SK-N-MC (cell line): ENCODE measurements at regions not wholly inside any gene's neighbourhood (a gene's known extent, or its start where the extent isn't known, plus 50 kb on each side); places are given as distances from the start of the nearest gene placed in this dataset.
"Not testable (repeated sequence)": the region's sequence is repeated elsewhere in the genome, so short reads cannot be mapped to it uniquely, and the experiment has no call there.

Experiments used
- DNase-seq: peaks from one replicate; pipeline ENCODE4 v3.0.0-alpha.2; 2011; ENCODE audit warnings: low read depth, low spot score
- H3K27ac ChIP-seq: fragments of 200-600 bp; sonication (generic); 2 replicates; pipeline ENCODE4 v1.5.1; 2016; ENCODE audit warnings: mixed run types
- H3K36me3 ChIP-seq: fragments of 200-600 bp; sonication (generic); 2 replicates; pipeline ENCODE4 v1.6.1; 2017; ENCODE audit warnings: antibody characterized with exemption, low read length, mixed read lengths; ENCODE audit not compliant: insufficient read depth
- H3K4me3 ChIP-seq: fragments of 200-600 bp; sonication (generic); 2 replicates; pipeline ENCODE4 v1.5.1; 2016
- H3K9ac ChIP-seq: fragments of 200-600 bp; sonication (generic); 2 replicates; pipeline ENCODE4 v1.8.0; 2017; ENCODE audit warnings: mixed run types, mixed read lengths; ENCODE audit not compliant: insufficient read length
- H3K9me3 ChIP-seq: fragments of 200-600 bp; sonication (generic); 2 replicates; pipeline ENCODE4 v1.6.1; 2017; ENCODE audit warnings: low read depth, mild to moderate bottlenecking, antibody characterized with exemption, low read length, moderate library complexity, mixed read lengths
- EZH2 ChIP-seq: fragments of 200-600 bp; sonication (generic); IDR thresholded peaks from one replicate; pipeline ENCODE4 v1.6.1; 2017; ENCODE audit warnings: antibody characterized with exemption
- FOXP2 ChIP-seq: optimal IDR thresholded peaks from 2 replicates; pipeline ENCODE3; 2011; ENCODE audit warnings: mild to moderate bottlenecking, moderate library complexity; ENCODE audit not compliant: insufficient read depth; ENCODE audit errors: extremely low read length, control extremely low read depth
- POLR2AphosphoS5 ChIP-seq: IDR thresholded peaks from 2 replicates; pipeline ENCODE4 v1.6.1; 2012; ENCODE audit warnings: mild to moderate bottlenecking, low read depth, low read length, borderline replicate concordance

DNA sequence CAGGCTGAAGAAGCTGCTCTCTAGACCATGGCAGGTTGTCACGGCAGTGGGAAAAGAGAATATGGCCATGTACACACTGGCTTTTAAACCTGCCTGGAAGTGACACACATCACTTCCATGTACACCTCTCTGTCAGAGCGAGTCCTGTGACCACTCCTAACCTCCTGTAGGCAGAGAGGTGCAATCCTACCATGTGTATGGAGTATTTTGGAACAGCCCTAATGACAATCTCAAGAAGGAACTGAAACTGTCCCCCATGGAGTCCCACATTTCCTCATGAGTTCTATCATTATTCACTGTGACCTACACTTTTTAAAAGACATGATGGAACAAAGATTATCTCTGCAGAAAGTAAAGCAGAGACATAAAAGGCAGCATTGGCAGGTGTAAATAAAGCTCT is 153.4 kb upstream of the PFN2 start:
- Histone ChIP-seq H3K27ac (no peak overlapping the region), H3K36me3 (no peaks in the 10 kb centered on the region), H3K4me3 (no peak overlapping the region), H3K9ac (no peak overlapping the region), H3K9me3 (no peaks in the 10 kb centered on the region)
- DNase-seq = no peak
- TF ChIP-seq POLR2AphosphoS5 (no peak), FOXP2 (no peak), EZH2 (no peak)

- H3K9me3 ChIP-seq, H3K36me3 ChIP-seq, DNase-seq, H3K27ac ChIP-seq, H3K9ac ChIP-seq, H3K4me3 ChIP-seq: not testable (repeated sequence)
Measured at GRCh38 chr3:150123249-150123648, 152.6 kb upstream of the PFN2 start.

DNA sequence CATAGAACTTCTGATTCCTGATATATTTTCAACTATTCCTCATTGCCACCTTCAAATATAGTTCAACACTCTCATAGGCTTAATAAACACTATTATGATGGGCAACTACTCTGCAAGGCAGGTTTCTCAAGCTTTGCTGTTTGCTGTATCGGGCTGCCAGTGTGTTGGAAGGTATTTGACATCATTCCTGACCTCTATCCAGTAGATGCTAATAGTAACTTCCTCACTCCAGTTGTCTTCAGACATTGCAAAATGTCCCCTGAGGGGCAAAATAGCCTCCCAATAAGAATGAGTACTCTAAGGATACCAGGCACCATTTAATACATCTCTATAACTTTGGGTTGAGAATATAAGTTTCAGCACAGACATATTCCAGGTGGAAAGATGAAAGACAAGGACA is 147.5 kb upstream of the PFN2 start:
- TF ChIP-seq POLR2AphosphoS5 (no peak), FOXP2 (no peak), EZH2 (no peak)
- Histone ChIP-seq H3K9me3 (no peaks in the 10 kb centered on the region), H3K4me3 (no peak overlapping the region), H3K9ac (no peak overlapping the region), H3K27ac (no peak overlapping the region), H3K36me3 (no peaks in the 10 kb centered on the region)
- no peak for DNase-seq

- Histone ChIP-seq H3K4me3 (no peak overlapping the region), H3K9me3 (no peaks in the 10 kb centered on the region), H3K27ac (no peak overlapping the region), H3K9ac (no peak overlapping the region), H3K36me3 (no peaks in the 10 kb centered on the region)
- TF ChIP-seq EZH2 (no peak), POLR2AphosphoS5 (no peak), FOXP2 (no peak)
- DNase-seq = no peak
Measured at GRCh38 chr3:150117076-150117475, 146.4 kb upstream of the PFN2 start.

- TF ChIP-seq EZH2 (no peak), FOXP2 (no peak), POLR2AphosphoS5 (no peak)
- H3K9ac ChIP-seq = no peak overlapping the region
- H3K36me3 ChIP-seq = no peaks in the 10 kb centered on the region
- H3K4me3 ChIP-seq = no peak overlapping the region
- no peak overlapping the region for H3K27ac ChIP-seq
- H3K9me3 ChIP-seq = no peaks in the 10 kb centered on the region
- DNase-seq = no peak
Measured at GRCh38 chr3:150116196-150116595, 145.5 kb upstream of the PFN2 start.

DNA sequence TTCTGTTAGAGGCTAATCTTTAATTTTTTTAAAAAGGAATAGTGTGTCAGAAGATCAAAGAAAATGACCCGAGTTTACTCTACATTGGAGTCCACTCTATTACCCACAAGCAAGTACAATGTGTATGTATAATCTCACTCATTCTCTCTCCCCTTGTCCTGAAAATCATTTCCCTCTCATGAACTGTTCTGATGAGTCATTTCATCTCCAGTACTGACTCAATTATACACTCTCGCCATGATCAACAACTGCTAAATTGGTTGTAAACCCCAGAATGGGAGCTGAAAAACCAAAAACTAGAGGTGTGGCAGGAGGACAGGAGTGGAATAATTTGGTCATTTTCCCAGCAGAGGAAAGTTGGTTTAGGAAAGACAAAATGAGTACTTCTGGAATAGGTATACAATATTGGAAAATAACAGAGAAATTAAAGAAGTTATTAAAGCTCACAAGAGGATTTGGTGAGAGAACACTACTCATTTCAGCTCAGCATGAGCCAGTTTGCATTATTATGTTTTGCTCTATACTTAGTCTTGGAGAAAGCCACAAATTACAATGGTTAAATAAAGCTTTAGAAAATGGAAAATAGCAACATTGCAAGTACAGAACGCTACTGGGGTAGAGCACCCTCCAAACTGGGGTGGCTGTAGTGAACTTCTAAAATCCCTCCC is 144.3 kb upstream of the PFN2 start:
- TF ChIP-seq EZH2 = no peak
- no peak for TF ChIP-seq POLR2AphosphoS5
- TF ChIP-seq FOXP2 = no peak

GRCh38 chr3:150114273-150114672 is 143.6 kb upstream of the PFN2 start:
- no peak for DNase-seq
- TF ChIP-seq EZH2 (no peak), POLR2AphosphoS5 (no peak), FOXP2 (no peak)
- H3K36me3 ChIP-seq = no peaks in the 10 kb centered on the region
- no peak overlapping the region for H3K4me3 ChIP-seq
- H3K9ac ChIP-seq = no peak overlapping the region
- H3K27ac ChIP-seq = no peak overlapping the region
- H3K9me3 ChIP-seq = no peaks in the 10 kb centered on the region

More for the DNA sequence above, 144.3 kb upstream of the PFN2 start:
- no peak for DNase-seq
- H3K27ac ChIP-seq = no peak overlapping the region
- no peaks in the 10 kb centered on the region for H3K9me3 ChIP-seq
- no peaks in the 10 kb centered on the region for H3K36me3 ChIP-seq
- H3K9ac ChIP-seq = no peak overlapping the region
- no peak overlapping the region for H3K4me3 ChIP-seq

- Histone ChIP-seq H3K27ac (no peak overlapping the region), H3K36me3 (no peaks in the 10 kb centered on the region), H3K9me3 (no peaks in the 10 kb centered on the region; the same call in 1 of the 2 replicates), H3K9ac (no peak overlapping the region), H3K4me3 (no peak overlapping the region)
- DNase-seq = no peak
- TF ChIP-seq FOXP2 = no peak
- no peak for TF ChIP-seq EZH2
- TF ChIP-seq POLR2AphosphoS5 = no peak
Measured at GRCh38 chr3:150110097-150110496, 139.4 kb upstream of the PFN2 start.
